Mesodermal cell (in vitro differentiated cells): ENCODE measurements at regions not wholly inside any gene's neighbourhood (a gene's known extent, or its start where the extent isn't known, plus 50 kb on each side); places are given as distances from the start of the nearest gene placed in this dataset.

Source experiments
- H3K27ac ChIP-seq: 2 replicates; pipeline ENCODE4 v1.7.0; 2013; ENCODE audit warnings: mild to moderate bottlenecking, low read depth, low read length, moderate library complexity; ENCODE audit not compliant: severe bottlenecking
- H3K36me3 ChIP-seq: 2 replicates; pipeline ENCODE4 v1.7.1; 2013; ENCODE audit warnings: mild to moderate bottlenecking, low read length, moderate library complexity; ENCODE audit not compliant: control insufficient read depth, insufficient read depth
- H3K4me1 ChIP-seq: one replicate; pipeline ENCODE4 v1.7.1; 2013; ENCODE audit warnings: mild to moderate bottlenecking, low read length; ENCODE audit not compliant: insufficient read depth, control insufficient read depth, poor library complexity, severe bottlenecking
- H3K4me3 ChIP-seq: 2 replicates; pipeline ENCODE4 v1.7.0; 2013; ENCODE audit warnings: low read length, control low read depth, mild to moderate bottlenecking; ENCODE audit not compliant: insufficient read depth, poor library complexity, severe bottlenecking; ENCODE audit errors: extremely low read depth
- H3K9me3 ChIP-seq: 2 replicates; pipeline ENCODE4 v1.7.1; 2013; ENCODE audit warnings: mild to moderate bottlenecking, low read length, moderate library complexity; ENCODE audit not compliant: control insufficient read depth
- WGBS, 2 experiments: methylation state at CpG; one replicate each; pipeline ENCODE4 v1.1.5; 2013; ENCODE audit warnings: missing lambda C conversion rate in 2 of 2; ENCODE audit not compliant: insufficient coverage in 2 of 2; 5-methylcytosine and 5-hydroxymethylcytosine counted together

GRCh38 chr14:61130512-61131260 lies 149.6 kb downstream of the SLC38A6 start:
- no peaks in the 10 kb centered on the region for H3K4me1 ChIP-seq
- no peak overlapping the region for H3K27ac ChIP-seq
- H3K4me3 ChIP-seq = no peak overlapping the region
- H3K9me3 ChIP-seq = no peaks in the 10 kb centered on the region
- WGBS, 2 experiments = 93 to 96% methylated on average over 7 of the region's 10 CpGs
- no peaks in the 10 kb centered on the region for H3K36me3 ChIP-seq

GRCh38 chr14:61129168-61129745 lies 148.2 kb downstream of the SLC38A6 start:
- Histone ChIP-seq H3K9me3 (no peaks in the 10 kb centered on the region), H3K4me3 (no peak overlapping the region), H3K4me1 (no peaks in the 10 kb centered on the region), H3K27ac (no peak overlapping the region), H3K36me3 (no peaks in the 10 kb centered on the region)
- 79 to 100% methylated on average over 3 to 4 of the region's 4 CpGs for WGBS, 2 experiments

- Histone ChIP-seq H3K36me3 (no peaks in the 10 kb centered on the region), H3K9me3 (no peaks in the 10 kb centered on the region), H3K27ac (no peak overlapping the region), H3K4me3 (no peak overlapping the region), H3K4me1 (no peaks in the 10 kb centered on the region)
- 91 to 100% methylated on average over 3 to 5 of the region's 6 CpGs for WGBS, 2 experiments
These were observed 147.5 kb downstream of the SLC38A6 start for GRCh38 chr14:61128382-61129167.

GRCh38 chr14:61126603-61127498 lies 145.8 kb downstream of the SLC38A6 start:
- Histone ChIP-seq H3K9me3 (no peaks in the 10 kb centered on the region), H3K36me3 (no peaks in the 10 kb centered on the region), H3K27ac (no peak overlapping the region), H3K4me1 (no peaks in the 10 kb centered on the region), H3K4me3 (no peak overlapping the region)
- 75% methylated on average over 3 to 4 of the region's 4 CpGs for WGBS, 2 experiments

- no peaks in the 10 kb centered on the region for H3K4me1 ChIP-seq
- H3K4me3 ChIP-seq = no peak overlapping the region
- no peak overlapping the region for H3K27ac ChIP-seq
- H3K36me3 ChIP-seq = no peaks in the 10 kb centered on the region
- peaks cover 4% of the 10 kb centered on the region for H3K9me3 ChIP-seq
- WGBS, 2 experiments = 71 to 87% methylated on average over 6 to 10 of the region's 10 CpGs
These were observed 145.0 kb downstream of the SLC38A6 start for GRCh38 chr14:61125867-61126572.

- Histone ChIP-seq H3K27ac (no peak overlapping the region), H3K9me3 (peaks cover 9% of the 10 kb centered on the region), H3K36me3 (no peaks in the 10 kb centered on the region), H3K4me3 (no peak overlapping the region), H3K4me1 (no peaks in the 10 kb centered on the region)
- WGBS, 2 experiments = 86 to 89% methylated on average over 5 to 8 of the region's 10 CpGs
These were observed 144.2 kb downstream of the SLC38A6 start for GRCh38 chr14:61125041-61125866.

- Histone ChIP-seq H3K27ac (no peak overlapping the region), H3K36me3 (no peaks in the 10 kb centered on the region), H3K4me3 (no peak overlapping the region), H3K9me3 (peaks cover 12% of the 10 kb centered on the region), H3K4me1 (no peaks in the 10 kb centered on the region)
- 100% methylated on average over 1 of the region's 3 CpGs for WGBS, 2 experiments
These were observed 141.8 kb downstream of the SLC38A6 start for GRCh38 chr14:61122862-61123261.

GRCh38 chr14:61121355-61121787 lies 140.3 kb downstream of the SLC38A6 start:
- no peak overlapping the region for H3K27ac ChIP-seq
- 86 to 100% methylated on average over 1 to 2 of the region's 9 CpGs for WGBS, 2 experiments
- H3K4me3 ChIP-seq = no peak overlapping the region

GRCh38 chr14:61120576-61120975 lies 139.5 kb downstream of the SLC38A6 start:
- 92 to 95% methylated on average over 5 to 8 of the region's 8 CpGs for WGBS, 2 experiments
- H3K4me3 ChIP-seq = no peak overlapping the region

More at GRCh38 chr14:61121355-61121787, 140.3 kb downstream of the SLC38A6 start:
- Histone ChIP-seq H3K36me3 (no peaks in the 10 kb centered on the region), H3K4me1 (no peaks in the 10 kb centered on the region), H3K9me3 (peaks cover 12% of the 10 kb centered on the region)

More at GRCh38 chr14:61120576-61120975, 139.5 kb downstream of the SLC38A6 start:
- no peak overlapping the region for H3K27ac ChIP-seq
- H3K4me1 ChIP-seq = no peaks in the 10 kb centered on the region
- no peaks in the 10 kb centered on the region for H3K36me3 ChIP-seq
- peaks cover 12% of the 10 kb centered on the region for H3K9me3 ChIP-seq
